K562 (cell line): ENCODE measurements at regions not wholly inside any gene's neighbourhood (a gene's known extent, or its start where the extent isn't known, plus 50 kb on each side); places are given as distances from the start of the nearest gene placed in this dataset.

Experiments
- BRF1 ChIP-seq: IDR thresholded peaks from 3 replicates; pipeline ENCODE4 v1.6.1; 2011; ENCODE audit warnings: borderline replicate concordance, mild to moderate bottlenecking; ENCODE audit not compliant: insufficient read length; ENCODE audit errors: extremely low read depth
- CHD7 ChIP-seq: fragments of 200-600 bp; sonication (generic); IDR thresholded peaks from one replicate; pipeline ENCODE4 v1.6.1; 2012; ENCODE audit warnings: mild to moderate bottlenecking, low read depth, low read length, inconsistent platforms
- ETS2 ChIP-seq: IDR thresholded peaks from 2 replicates; pipeline ENCODE4 v1.6.1; 2016; ENCODE audit warnings: borderline replicate concordance, missing genetic modification characterization, mild to moderate bottlenecking, moderate library complexity, missing compliant biosample characterization; ENCODE audit not compliant: poor library complexity, severe bottlenecking
- FIP1L1 ChIP-seq: fragments of 200-400 bp; formaldehyde crosslinking; IDR thresholded peaks from 2 replicates; pipeline ENCODE4 v1.6.1; 2018; ENCODE audit warnings: mild to moderate bottlenecking, low read depth, low read length; ENCODE audit not compliant: poor library complexity, severe bottlenecking
- PHB ChIP-seq: fragments of 250-450 bp; sonication (Bioruptor Pico); IDR thresholded peaks from 2 replicates; pipeline ENCODE4 v1.5.0; 2021
- ZNF436 ChIP-seq: fragments of 250-450, 450-650 bp; sonication (Bioruptor Pico); formaldehyde crosslinking; IDR thresholded peaks from 2 replicates; pipeline ENCODE4 v1.7.0; 2020; ENCODE audit warnings: mild to moderate bottlenecking
- TF ChIP-seq, protein P1 (sequence below): fragments of 250-450 bp; sonication (Bioruptor Pico); IDR thresholded peaks from 2 replicates; pipeline ENCODE4 v1.5.0; 2021
- TF ChIP-seq, protein P2 (sequence below): sonication (generic); formaldehyde crosslinking; IDR thresholded peaks from 2 replicates; pipeline ENCODE4 v1.9.0; 2022; ENCODE audit warnings: mild to moderate bottlenecking, missing genetic modification reagents

- no peak for TF ChIP-seq ZNF436 (CRISPR knock-in tag)
- TF ChIP-seq PHB (CRISPR knock-in tag), result no peak
- TF ChIP-seq, protein P1, sequence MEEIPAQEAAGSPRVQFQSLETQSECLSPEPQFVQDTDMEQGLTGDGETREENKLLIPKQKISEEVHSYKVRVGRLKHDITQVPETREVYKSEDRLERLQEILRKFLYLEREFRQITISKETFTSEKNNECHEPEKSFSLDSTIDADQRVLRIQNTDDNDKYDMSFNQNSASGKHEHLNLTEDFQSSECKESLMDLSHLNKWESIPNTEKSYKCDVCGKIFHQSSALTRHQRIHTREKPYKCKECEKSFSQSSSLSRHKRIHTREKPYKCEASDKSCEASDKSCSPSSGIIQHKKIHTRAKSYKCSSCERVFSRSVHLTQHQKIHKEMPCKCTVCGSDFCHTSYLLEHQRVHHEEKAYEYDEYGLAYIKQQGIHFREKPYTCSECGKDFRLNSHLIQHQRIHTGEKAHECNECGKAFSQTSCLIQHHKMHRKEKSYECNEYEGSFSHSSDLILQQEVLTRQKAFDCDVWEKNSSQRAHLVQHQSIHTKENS (CRISPR knock-in tag), result no peak
- TF ChIP-seq ETS2 (tag), result no peak
- TF ChIP-seq, protein P2, sequence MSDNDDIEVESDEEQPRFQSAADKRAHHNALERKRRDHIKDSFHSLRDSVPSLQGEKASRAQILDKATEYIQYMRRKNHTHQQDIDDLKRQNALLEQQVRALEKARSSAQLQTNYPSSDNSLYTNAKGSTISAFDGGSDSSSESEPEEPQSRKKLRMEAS (CRISPR knock-in tag), result no peak
- TF ChIP-seq CHD7, result no peak
- no peak for TF ChIP-seq FIP1L1
- no peak for TF ChIP-seq BRF1
Measured at GRCh38 chr17:33972763-33973162, 282.3 kb upstream of the CCL2 start (continued).
